Astrocyte of the spinal cord (primary cell): ENCODE measurements at regions not wholly inside any gene's neighbourhood (a gene's known extent, or its start where the extent isn't known, plus 50 kb on each side); places are given as distances from the start of the nearest gene placed in this dataset.

Experiments
- DNase-seq: peaks from one replicate; pipeline ENCODE4 v3.0.0; 2011; ENCODE audit warnings: low read depth, low spot score
- H3K4me3 ChIP-seq: 2 replicates; pipeline ENCODE4 v1.5.1; 2011; ENCODE audit warnings: low read depth, mild to moderate bottlenecking, low read length, moderate library complexity
- in situ Hi-C: cut with HindIII; loops from 2 replicates; pipeline ENCODE4 v1.10.0; 2017; ENCODE audit warnings: low sequenced_read_pairs
- TF ChIP-seq, protein P1 (sequence below): IDR thresholded peaks from 2 replicates; pipeline ENCODE4 v1.5.1; 2012; ENCODE audit warnings: low read depth, mild to moderate bottlenecking, low read length, inconsistent platforms

DNA sequence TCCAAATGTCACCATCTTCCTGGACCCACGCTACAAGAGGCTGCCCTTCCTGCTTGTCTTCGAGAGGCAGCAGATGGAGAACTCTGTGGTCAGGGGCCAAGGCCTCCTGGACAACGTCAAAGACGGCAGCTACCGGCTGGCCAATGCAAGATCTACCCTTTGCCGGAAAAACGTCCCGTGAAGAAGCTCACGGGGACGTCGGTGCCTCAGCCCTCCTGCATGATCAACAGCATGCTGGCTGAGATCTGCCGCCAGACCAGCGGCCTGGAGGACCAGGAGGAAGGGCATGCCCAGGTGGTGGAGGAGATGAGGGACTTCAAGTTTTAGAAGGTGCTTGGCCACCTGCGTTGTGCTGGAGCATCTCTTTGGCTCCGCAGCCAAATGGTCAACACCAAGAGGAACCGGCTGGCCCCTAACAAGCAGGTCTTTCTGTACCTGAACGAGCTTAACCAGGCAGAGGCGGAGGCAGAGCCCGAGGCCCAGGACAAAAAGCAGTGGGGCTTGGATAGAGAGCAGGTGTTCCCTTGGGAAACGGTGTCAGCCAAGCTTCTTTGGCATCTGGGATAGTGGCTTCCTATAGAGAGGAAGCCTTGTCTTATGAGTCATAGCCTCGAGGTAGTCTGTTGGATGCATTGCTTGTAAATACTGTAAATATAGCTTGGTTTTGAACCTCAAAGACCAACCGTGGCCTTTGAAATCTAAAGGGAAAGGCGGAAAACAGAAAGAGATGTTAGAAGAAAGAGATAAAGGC, 94.8 kb upstream of the ELOVL6 start:
- in situ Hi-C loops, result no loop called here
- no peak for DNase-seq
- H3K4me3 ChIP-seq, result no peak overlapping the region
- TF ChIP-seq, protein P1, sequence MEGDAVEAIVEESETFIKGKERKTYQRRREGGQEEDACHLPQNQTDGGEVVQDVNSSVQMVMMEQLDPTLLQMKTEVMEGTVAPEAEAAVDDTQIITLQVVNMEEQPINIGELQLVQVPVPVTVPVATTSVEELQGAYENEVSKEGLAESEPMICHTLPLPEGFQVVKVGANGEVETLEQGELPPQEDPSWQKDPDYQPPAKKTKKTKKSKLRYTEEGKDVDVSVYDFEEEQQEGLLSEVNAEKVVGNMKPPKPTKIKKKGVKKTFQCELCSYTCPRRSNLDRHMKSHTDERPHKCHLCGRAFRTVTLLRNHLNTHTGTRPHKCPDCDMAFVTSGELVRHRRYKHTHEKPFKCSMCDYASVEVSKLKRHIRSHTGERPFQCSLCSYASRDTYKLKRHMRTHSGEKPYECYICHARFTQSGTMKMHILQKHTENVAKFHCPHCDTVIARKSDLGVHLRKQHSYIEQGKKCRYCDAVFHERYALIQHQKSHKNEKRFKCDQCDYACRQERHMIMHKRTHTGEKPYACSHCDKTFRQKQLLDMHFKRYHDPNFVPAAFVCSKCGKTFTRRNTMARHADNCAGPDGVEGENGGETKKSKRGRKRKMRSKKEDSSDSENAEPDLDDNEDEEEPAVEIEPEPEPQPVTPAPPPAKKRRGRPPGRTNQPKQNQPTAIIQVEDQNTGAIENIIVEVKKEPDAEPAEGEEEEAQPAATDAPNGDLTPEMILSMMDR, result no peak

DNA sequence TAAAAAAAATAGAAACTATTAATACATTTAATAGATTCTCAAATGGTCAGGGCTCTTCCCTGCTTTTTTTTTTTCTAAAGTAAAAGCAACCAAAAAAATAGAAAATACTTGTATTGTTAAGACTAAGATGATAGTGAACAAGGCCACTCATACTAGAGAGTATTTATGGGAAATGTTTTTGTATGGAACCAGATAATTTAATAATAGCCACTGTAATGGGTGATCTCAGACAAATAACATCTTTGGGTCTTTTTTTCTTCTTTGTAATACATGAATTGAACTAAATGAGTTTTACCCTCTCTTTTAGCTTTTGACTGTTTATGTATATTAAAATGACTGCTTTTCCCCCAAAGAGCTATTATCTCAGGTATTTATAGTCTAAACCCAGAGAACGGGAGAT, 92.1 kb upstream of the ELOVL6 start:
- TF ChIP-seq, protein P1, result no peak
- in situ Hi-C loops, result no loop called here

GRCh38 chr4:110289601-110290100, 91.2 kb upstream of the ELOVL6 start:
- in situ Hi-C loops, result no loop called here

More for the DNA sequence above, 92.1 kb upstream of the ELOVL6 start:
- DNase-seq, result no peak
- H3K4me3 ChIP-seq, result no peak overlapping the region

GRCh38 chr4:110287130-110287529, 88.7 kb upstream of the ELOVL6 start:
- peak; percentile 83 for DNase-seq
- in situ Hi-C loops, result no loop called here
- no peak overlapping the region for H3K4me3 ChIP-seq
- TF ChIP-seq, protein P1, result no peak

More at GRCh38 chr4:110289601-110290100, 91.2 kb upstream of the ELOVL6 start:
- TF ChIP-seq, protein P1, result no peak
- peak; percentile 8 for DNase-seq
- H3K4me3 ChIP-seq, result no peak overlapping the region

DNA sequence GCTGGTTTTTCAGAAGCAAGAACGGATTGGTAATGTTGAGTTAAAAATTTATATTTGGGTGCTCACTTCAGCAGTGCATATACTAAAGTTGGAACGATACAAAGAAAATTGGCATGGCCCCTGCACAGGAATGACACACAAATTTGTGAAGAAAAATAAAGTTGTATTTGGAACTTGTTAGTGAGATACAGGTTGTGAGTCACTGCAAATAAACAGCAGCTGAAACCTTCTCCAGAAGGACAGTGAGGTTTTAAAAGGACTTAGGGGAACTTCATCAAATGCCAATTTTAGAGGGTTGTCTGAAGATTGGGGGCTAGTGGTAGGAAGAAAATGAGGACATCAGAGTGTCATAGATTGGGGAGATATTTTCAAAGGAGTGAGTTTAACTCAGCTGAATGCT, 79.7 kb upstream of the ELOVL6 start:
- no peak for DNase-seq
- TF ChIP-seq, protein P1, result no peak
- in situ Hi-C loops, result no loop called here
- no peak overlapping the region for H3K4me3 ChIP-seq

- H3K4me3 ChIP-seq, result no peak overlapping the region
- in situ Hi-C loops, result no loop called here
- DNase-seq, result peak; percentile 52
- TF ChIP-seq, protein P1, result no peak
Measured at GRCh38 chr4:110275871-110276270, 77.5 kb upstream of the ELOVL6 start.
